GM12875 (cell line): ENCODE measurements at regions not wholly inside any gene's neighbourhood (a gene's known extent, or its start where the extent isn't known, plus 50 kb on each side); places are given as distances from the start of the nearest gene placed in this dataset.

Experiments
- H3K4me3 ChIP-seq: one replicate; pipeline ENCODE4 v1.5.1; 2011; ENCODE audit warnings: low read depth, low read length, control low read depth
- TF ChIP-seq, protein P1 (sequence below): IDR thresholded peaks from 2 replicates; pipeline ENCODE4 v1.5.1; 2011; ENCODE audit warnings: low read depth, mild to moderate bottlenecking, control low read depth, inconsistent platforms, low read length, moderate library complexity, borderline replicate concordance; ENCODE audit not compliant: insufficient read depth

DNA sequence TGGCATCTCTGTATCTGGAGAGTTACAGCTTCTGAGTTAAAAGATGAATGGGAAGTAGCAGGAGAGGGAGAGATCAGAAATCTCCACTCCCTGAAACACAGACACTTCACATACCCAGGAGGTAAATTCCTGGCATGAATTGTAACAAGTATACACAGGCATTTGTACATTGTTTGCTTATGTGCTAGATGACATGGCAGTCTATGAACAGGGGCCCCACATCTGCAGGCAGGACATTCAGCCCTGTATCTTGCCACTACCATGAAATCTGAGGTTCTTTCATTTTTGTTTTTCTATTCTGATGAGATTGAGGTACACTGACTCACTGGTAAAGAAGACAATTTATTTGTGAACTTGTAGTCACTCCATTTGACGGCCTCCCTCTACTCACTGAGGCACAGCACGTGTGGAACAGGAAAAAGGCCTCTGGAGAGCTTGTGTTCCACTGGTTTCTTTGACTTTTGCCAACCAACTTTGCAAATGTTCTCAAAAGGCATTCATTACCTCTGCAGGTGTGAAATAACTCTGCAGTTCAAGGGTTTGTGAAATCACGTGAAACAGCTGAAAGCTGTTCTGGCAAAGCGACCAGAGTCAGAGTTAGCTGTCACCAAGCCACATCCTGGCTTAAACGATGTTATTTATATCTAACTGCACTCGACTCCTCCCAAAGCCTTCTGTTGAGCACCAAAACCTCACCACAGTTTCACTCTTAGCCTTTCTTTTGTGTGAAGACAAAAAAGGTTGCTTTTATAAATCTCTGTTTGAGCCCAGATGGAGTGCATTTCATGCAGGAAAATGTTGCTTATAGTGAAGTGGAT is 401.3 kb upstream of the CFAP20DC start:
- TF ChIP-seq, protein P1, sequence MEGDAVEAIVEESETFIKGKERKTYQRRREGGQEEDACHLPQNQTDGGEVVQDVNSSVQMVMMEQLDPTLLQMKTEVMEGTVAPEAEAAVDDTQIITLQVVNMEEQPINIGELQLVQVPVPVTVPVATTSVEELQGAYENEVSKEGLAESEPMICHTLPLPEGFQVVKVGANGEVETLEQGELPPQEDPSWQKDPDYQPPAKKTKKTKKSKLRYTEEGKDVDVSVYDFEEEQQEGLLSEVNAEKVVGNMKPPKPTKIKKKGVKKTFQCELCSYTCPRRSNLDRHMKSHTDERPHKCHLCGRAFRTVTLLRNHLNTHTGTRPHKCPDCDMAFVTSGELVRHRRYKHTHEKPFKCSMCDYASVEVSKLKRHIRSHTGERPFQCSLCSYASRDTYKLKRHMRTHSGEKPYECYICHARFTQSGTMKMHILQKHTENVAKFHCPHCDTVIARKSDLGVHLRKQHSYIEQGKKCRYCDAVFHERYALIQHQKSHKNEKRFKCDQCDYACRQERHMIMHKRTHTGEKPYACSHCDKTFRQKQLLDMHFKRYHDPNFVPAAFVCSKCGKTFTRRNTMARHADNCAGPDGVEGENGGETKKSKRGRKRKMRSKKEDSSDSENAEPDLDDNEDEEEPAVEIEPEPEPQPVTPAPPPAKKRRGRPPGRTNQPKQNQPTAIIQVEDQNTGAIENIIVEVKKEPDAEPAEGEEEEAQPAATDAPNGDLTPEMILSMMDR = no peak
- no peak overlapping the region for H3K4me3 ChIP-seq

DNA sequence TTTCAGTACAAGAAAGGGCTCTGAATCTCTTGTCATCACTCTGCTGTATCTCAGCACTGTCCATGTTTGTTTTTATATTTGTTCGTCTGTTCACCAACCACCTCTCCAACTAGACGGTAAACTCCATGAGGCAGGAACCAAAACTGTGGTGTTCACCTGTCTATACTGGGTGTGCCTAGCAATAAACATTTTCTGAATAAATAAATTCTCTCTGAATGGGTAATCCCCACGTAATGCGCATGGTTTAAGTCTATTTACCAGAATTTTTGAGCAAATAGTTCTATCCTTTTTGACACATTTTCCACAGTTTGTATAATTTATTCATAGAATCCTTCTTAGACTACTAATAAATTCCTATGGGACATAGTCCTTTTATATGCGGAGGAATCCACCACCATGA is 400.6 kb upstream of the CFAP20DC start:
- H3K4me3 ChIP-seq = no peak overlapping the region
- TF ChIP-seq, protein P1 = no peak

DNA sequence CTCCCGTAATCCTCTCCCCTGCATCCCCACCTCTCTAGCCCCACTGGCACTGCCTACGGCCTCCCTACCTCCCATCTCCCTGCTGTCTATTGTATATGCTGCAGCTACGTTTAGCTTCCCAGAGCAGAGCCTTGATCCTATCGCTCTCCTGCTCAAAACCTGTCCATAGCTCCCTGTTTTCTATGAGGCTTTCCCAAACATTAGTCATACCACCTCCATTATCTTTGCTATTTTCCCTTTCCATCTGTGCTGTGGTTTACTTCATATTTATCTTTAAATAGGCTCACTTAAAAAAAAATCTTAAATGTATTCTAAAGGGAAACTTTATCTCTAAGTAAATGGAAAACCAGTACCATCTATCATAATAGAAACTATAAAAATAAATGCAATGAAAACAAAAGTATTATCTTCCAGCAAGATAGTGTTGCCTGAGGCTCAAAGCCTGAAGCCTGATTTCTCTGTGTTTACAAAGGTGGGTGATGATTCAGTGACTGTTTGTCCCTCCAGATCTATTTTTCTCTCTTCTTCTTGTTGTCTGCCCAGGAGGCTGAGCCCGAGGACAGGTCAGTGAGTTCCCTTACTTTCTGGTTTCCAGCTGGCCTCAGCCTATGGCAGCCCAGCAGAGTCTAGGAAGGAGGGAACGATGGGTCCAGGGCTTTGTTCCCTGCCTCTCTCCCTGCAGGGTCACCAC is 397.1 kb upstream of the CFAP20DC start:
- TF ChIP-seq, protein P1 = no peak
- H3K4me3 ChIP-seq = no peak overlapping the region

DNA sequence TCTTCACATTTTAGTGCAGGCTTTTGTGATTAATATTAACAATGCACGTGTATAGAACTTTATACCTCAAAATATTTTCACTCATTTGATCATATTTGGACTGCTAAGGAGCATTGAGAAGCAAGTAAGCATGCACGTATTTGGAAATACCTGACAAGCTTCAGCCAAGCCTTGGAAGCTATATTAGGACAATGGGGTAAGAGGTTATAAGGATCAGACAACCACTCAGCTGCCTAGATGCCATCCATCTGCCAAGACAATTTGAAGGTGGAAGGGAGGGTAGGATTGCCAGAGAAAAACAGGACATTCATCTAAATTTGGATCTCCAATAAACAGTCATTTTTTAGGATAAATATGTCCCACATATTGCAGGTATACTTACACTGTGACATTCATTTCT is 394.9 kb upstream of the CFAP20DC start:
- no peak overlapping the region for H3K4me3 ChIP-seq
- TF ChIP-seq, protein P1 = no peak

DNA sequence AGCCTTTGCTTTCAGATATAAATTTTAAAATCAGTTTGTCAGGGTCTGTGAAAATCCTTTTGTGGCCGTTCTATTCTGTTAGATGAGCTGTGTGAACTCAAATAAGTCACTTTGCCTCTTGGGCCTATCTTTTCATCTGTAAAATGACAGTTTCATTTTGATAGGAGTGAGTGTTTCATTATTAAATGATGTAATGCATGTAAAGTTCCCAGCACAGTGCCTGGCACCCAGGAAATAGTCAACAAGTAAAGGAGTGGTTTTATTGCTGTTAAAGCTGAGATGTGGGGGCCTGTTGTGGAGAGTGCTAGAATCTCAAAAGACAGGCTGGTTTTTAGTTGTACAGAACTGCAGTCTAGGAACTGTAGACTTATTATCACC is 394.5 kb upstream of the CFAP20DC start:
- H3K4me3 ChIP-seq = no peak overlapping the region
- TF ChIP-seq, protein P1 = no peak

DNA sequence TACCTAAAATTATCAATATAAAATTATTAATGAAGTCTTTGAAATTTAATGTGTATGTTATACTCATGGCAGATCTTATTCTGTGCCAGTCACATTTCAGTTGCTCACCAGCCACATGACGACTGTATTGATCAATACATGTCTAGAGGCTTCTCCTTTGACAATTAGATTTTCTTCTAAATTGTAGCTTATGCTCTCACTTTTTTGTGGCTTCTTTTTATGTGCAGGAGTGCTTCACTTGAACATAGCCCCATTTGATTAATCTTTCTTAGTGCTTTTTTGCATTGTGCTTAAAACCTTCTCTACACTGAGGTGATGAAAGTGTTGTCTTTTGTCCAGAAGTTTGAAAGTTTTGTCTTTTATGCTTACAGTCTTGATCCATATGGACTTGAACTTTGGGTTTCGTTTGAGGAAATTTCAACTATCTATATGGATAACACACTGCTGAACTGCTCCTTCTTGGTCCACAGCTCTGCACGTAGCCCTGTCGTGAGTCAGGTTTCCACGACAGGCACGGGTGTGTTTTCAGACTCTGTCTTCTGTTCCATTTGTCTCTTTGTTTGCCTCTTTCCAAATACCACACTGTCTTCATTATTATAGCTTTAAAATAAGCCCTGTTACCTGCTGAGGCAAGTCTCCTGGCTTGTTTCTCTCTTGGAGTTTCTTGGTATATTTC is 393.9 kb upstream of the CFAP20DC start:
- TF ChIP-seq, protein P1 = no peak
- H3K4me3 ChIP-seq = no peak overlapping the region
